Peyer's patch (tissue), 4 donors: ENCODE measurements at regions not wholly inside any gene's neighbourhood (a gene's known extent, or its start where the extent isn't known, plus 50 kb on each side); places are given as distances from the start of the nearest gene placed in this dataset.

ENCODE experiments used
- DNase-seq, 3 donors: peaks; one replicate each; pipeline ENCODE4 v3.0.0-alpha.2; 2017 to 2019
- H3K27ac ChIP-seq, 4 donors: fragments of 200-600 bp; sonication (generic); one replicate each; pipeline ENCODE4 v1.5.1; 2016 to 2019
- H3K27me3 ChIP-seq, 2 donors: fragments of 200-600 bp; sonication (generic); one replicate each; pipeline ENCODE4 v1.5.1; 2019
- H3K36me3 ChIP-seq, 3 donors: fragments of 200-600 bp; sonication (generic); one replicate each; pipeline ENCODE4 v1.5.1; 2016 to 2019
- H3K4me1 ChIP-seq, 4 donors: fragments of 200-600 bp; sonication (generic); one replicate each; pipeline ENCODE4 v1.5.1; 2016 to 2019
- H3K4me3 ChIP-seq, 4 donors: fragments of 200-600 bp; sonication (generic); 1 replicate in 3 of 4; 2 replicates in 1 of 4; pipeline ENCODE4 v1.5.1; 2016 to 2019; ENCODE audit warnings: mild to moderate bottlenecking in 1 of 4
- H3K9me3 ChIP-seq, 4 donors: fragments of 200-600 bp; sonication (generic); one replicate each; pipeline ENCODE4 v1.5.1; 2016 to 2019; ENCODE audit warnings: mild to moderate bottlenecking in 1 of 4
- CTCF ChIP-seq, 6 experiments: fragments of 450-650 bp in 4 of 6; fragments of 200-600 bp in 2 of 6; sonication (generic) in 1 of 6; IDR thresholded peaks; one replicate each; pipeline ENCODE4 v1.5.1; 2017 to 2019; ENCODE audit warnings: antibody characterized with exemption in 6 of 6, mild to moderate bottlenecking in 3 of 6, moderate library complexity in 1 of 6
- POLR2A ChIP-seq, 2 donors: fragments of 450-650 bp; IDR thresholded peaks; one replicate each; pipeline ENCODE4 v1.5.1; 2017; ENCODE audit warnings: antibody characterized with exemption in 2 of 2, mild to moderate bottlenecking in 2 of 2, moderate library complexity in 2 of 2

DNA sequence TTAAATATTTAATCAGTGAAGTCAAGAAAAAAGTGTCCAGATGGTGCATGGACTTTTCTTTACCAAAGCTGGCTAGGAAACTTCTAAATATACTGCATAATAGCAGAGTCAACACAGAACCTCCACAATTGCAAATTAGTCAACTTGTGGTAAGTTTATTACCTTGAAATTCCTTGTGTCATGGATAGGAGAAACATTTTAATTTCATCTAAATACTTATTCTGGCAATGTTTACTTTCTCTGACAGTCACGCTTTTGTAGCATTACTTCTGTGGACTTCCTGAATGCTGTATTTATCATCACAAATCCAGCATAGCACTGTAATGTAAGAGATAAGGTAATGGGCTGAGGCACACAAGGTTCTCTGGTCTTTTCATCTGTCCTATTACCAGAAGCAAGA is 2266.1 kb downstream of the PCDH7 start:
- Histone ChIP-seq H3K36me3 (no peaks in the 10 kb centered on the region), H3K27ac (no peak overlapping the region), H3K9me3 (no peaks in the 10 kb centered on the region), H3K27me3 (no peaks in the 10 kb centered on the region), H3K4me3 (no peak overlapping the region), H3K4me1 (no peaks in the 10 kb centered on the region)
- no peak for TF ChIP-seq POLR2A (IDR thresholded peaks at IDR 0.05)
- no peak for TF ChIP-seq CTCF (IDR thresholded peaks at IDR 0.05)
- DNase-seq = no peak

GRCh38 chr4:32987111-32987510 is 2266.9 kb downstream of the PCDH7 start:
- no peak overlapping the region for H3K27ac ChIP-seq

DNA sequence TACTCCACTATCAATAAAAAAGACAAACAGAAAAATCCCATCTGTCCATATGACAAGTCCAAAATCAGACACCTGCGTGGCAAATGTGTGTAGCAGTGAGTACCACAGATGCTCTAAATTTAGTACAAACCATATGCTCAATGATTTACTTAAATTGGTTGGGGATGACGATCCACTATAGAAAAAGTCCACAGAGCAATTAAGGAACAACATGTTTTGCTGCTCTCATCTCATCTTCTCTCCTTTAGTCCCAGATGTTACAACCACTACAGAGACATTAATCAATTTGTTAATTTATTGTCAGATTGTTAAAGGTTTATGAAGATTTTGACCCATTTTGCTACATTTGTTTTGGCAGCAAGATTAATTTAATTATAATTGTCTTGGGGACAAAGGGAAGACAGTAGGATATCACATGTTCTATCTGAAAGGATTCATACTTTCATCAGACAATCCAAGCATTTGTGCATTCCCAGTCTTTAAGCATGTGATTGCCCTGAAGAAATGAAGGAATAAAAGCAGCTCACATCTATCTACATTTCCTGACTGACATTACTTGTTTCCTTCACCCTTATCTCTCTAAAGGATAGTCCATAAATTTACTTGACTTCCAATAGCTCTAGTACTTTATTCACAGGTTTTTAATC is 2268.1 kb downstream of the PCDH7 start:
- H3K4me3 ChIP-seq = no peak overlapping the region
- H3K27me3 ChIP-seq = no peaks in the 10 kb centered on the region
- TF ChIP-seq POLR2A (IDR thresholded peaks at IDR 0.05) (no peak), CTCF (IDR thresholded peaks at IDR 0.05) (no peak)
- no peak for DNase-seq
- no peaks in the 10 kb centered on the region for H3K36me3 ChIP-seq
- no peak overlapping the region for H3K27ac ChIP-seq
- peaks cover 0 to 4% (median 0%) of the 10 kb centered on the region in 4 donors for H3K4me1 ChIP-seq
- no peaks in the 10 kb centered on the region for H3K9me3 ChIP-seq

More at GRCh38 chr4:32987111-32987510, 2266.9 kb downstream of the PCDH7 start:
- no peak overlapping the region for H3K4me3 ChIP-seq
- no peaks in the 10 kb centered on the region for H3K9me3 ChIP-seq
- no peak for TF ChIP-seq POLR2A (IDR thresholded peaks at IDR 0.05)
- no peak for TF ChIP-seq CTCF (IDR thresholded peaks at IDR 0.05)
- no peaks in the 10 kb centered on the region for H3K4me1 ChIP-seq
- no peak for DNase-seq
- H3K27me3 ChIP-seq = no peaks in the 10 kb centered on the region
- no peaks in the 10 kb centered on the region for H3K36me3 ChIP-seq

DNA sequence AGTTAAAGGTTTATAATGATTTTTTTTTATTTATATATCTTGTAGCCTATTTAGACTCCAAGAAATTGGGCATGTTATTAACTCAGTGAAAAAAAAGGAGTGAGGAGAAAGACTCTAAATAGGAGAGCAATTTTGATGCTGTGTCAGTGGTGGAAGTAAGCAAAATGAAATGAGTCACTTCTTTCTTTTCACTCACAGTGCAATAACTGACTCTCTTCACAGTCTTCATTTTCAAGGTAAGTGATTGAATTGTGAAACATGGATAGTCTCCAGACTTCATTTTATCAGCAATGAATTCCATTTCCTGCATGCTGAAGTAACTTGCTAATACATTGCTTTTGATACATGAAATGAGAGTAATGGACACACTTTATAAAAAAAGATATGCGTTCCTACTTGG is 2271.5 kb downstream of the PCDH7 start:
- no peak overlapping the region for H3K27ac ChIP-seq
- no peaks in the 10 kb centered on the region for H3K36me3 ChIP-seq
- no peaks in the 10 kb centered on the region for H3K27me3 ChIP-seq
- no peaks in the 10 kb centered on the region for H3K9me3 ChIP-seq
- no peak for DNase-seq
- no peak overlapping the region for H3K4me3 ChIP-seq
- peaks cover 0 to 15% (median 0%) of the 10 kb centered on the region in 4 donors for H3K4me1 ChIP-seq
- no peak for TF ChIP-seq POLR2A (IDR thresholded peaks at IDR 0.05)
- TF ChIP-seq CTCF (IDR thresholded peaks at IDR 0.05) = no peak

GRCh38 chr4:32994981-32995881 is 2275.1 kb downstream of the PCDH7 start:
- no peak overlapping the region for H3K27ac ChIP-seq

More at GRCh38 chr4:32994981-32995881, 2275.1 kb downstream of the PCDH7 start:
- DNase-seq = no peak
- H3K9me3 ChIP-seq = no peaks in the 10 kb centered on the region
- H3K4me3 ChIP-seq = no peak overlapping the region
- TF ChIP-seq POLR2A (IDR thresholded peaks at IDR 0.05) (no peak), CTCF (IDR thresholded peaks at IDR 0.05) (no peak)
- no peaks in the 10 kb centered on the region for H3K27me3 ChIP-seq
- peaks cover 0 to 15% (median 0%) of the 10 kb centered on the region in 4 donors for H3K4me1 ChIP-seq
- no peaks in the 10 kb centered on the region for H3K36me3 ChIP-seq
